Breast epithelium (tissue), 4 donors: ENCODE measurements at regions not wholly inside any gene's neighbourhood (a gene's known extent, or its start where the extent isn't known, plus 50 kb on each side); places are given as distances from the start of the nearest gene placed in this dataset.

Source experiments
- DNase-seq, 2 donors: peaks; one replicate each; pipeline ENCODE4 v3.0.0-alpha.2; 2019; ENCODE audit warnings: low spot score in 2 of 2
- H3K27ac ChIP-seq, 2 donors: fragments of 200-600 bp; sonication (generic) in 1 of 2; one replicate each; pipeline ENCODE4 v1.5.1; 2016 to 2019; ENCODE audit warnings: mild to moderate bottlenecking in 1 of 2
- H3K27me3 ChIP-seq, 2 donors: fragments of 200-600 bp; sonication (generic) in 1 of 2; one replicate each; pipeline versions ENCODE4 v1.5.1 to v1.6.0; 2017 to 2019; ENCODE audit warnings: control low read depth in 1 of 2, mild to moderate bottlenecking in 1 of 2
- H3K36me3 ChIP-seq: fragments of 200-600 bp; one replicate; pipeline ENCODE4 v1.5.1; 2019
- H3K4me1 ChIP-seq, 2 donors: fragments of 200-600 bp; sonication (generic); one replicate each; pipeline ENCODE4 v1.5.1; 2016 to 2019; ENCODE audit warnings: control low read depth in 1 of 2
- H3K4me3 ChIP-seq, 3 donors: fragments of 200-600 bp; sonication (generic); 1 replicate in 2 of 3; 2 replicates in 1 of 3; pipeline ENCODE4 v1.5.1; 2016 to 2019; ENCODE audit warnings: mild to moderate bottlenecking in 3 of 3, moderate library complexity in 2 of 3
- H3K9me3 ChIP-seq, 2 donors: fragments of 200-600 bp; sonication (generic) in 1 of 2; one replicate each; pipeline ENCODE4 v1.5.1; 2016 to 2019; ENCODE audit warnings: control low read depth in 1 of 2
- CTCF ChIP-seq, 3 donors: fragments of 450-650 bp; IDR thresholded peaks; one replicate each; pipeline ENCODE4 v1.5.1; 2016 to 2017; ENCODE audit warnings: antibody characterized with exemption in 3 of 3, mild to moderate bottlenecking in 3 of 3, moderate library complexity in 3 of 3
- POLR2A ChIP-seq: fragments of 450-650 bp; IDR thresholded peaks from one replicate; pipeline ENCODE4 v1.6.1; 2016; ENCODE audit warnings: antibody characterized with exemption, mild to moderate bottlenecking, moderate library complexity
- POLR2AphosphoS5 ChIP-seq, 3 donors: sonication (generic); formaldehyde crosslinking; IDR thresholded peaks; one replicate each; pipeline ENCODE4 v1.6.1; 2017; ENCODE audit warnings: antibody characterized with exemption in 3 of 3
- intact Hi-C: fragments of 100-400 bp; cut with DNase I; formaldehyde crosslinking; loops from one replicate; pipeline ENCODE4 v1.15.1; 2023; ENCODE audit warnings: low total_unique reads

- Histone ChIP-seq H3K4me3 (no peak overlapping the region), H3K27me3 (no peaks in the 10 kb centered on the region), H3K27ac (no peak overlapping the region), H3K9me3 (no peaks in the 10 kb centered on the region), H3K36me3 (no peaks in the 10 kb centered on the region), H3K4me1 (no peaks in the 10 kb centered on the region)
- intact Hi-C loops, result no loop called here
- TF ChIP-seq POLR2AphosphoS5 (IDR thresholded peaks at IDR 0.05), result no peak
- no peak for TF ChIP-seq CTCF (IDR thresholded peaks at IDR 0.05)
- TF ChIP-seq POLR2A, result no peak
- DNase-seq, result no peak
These were observed 221.9 kb upstream of the KITLG start for GRCh38 chr12:88802096-88802706.

- H3K4me1 ChIP-seq, result no peaks in the 10 kb centered on the region
- intact Hi-C loops, result no loop called here
- DNase-seq, result no peak
These were observed 221.2 kb upstream of the KITLG start for GRCh38 chr12:88801227-88802095.

GRCh38 chr12:88793096-88793495 lies 212.8 kb upstream of the KITLG start:
- no peak overlapping the region for H3K4me3 ChIP-seq
- no peaks in the 10 kb centered on the region for H3K36me3 ChIP-seq
- H3K27me3 ChIP-seq, result no peaks in the 10 kb centered on the region
- H3K9me3 ChIP-seq, result peaks cover 5% of the 10 kb centered on the region in 2 donors
- no peak overlapping the region for H3K27ac ChIP-seq
- intact Hi-C loops, result no loop called here
- TF ChIP-seq CTCF (IDR thresholded peaks at IDR 0.05) (no peak), POLR2A (no peak), POLR2AphosphoS5 (IDR thresholded peaks at IDR 0.05) (no peak)
- H3K4me1 ChIP-seq, result no peaks in the 10 kb centered on the region
- no peak for DNase-seq

More at GRCh38 chr12:88801227-88802095, 221.2 kb upstream of the KITLG start:
- Histone ChIP-seq H3K4me3 (no peak overlapping the region), H3K27ac (no peak overlapping the region), H3K36me3 (no peaks in the 10 kb centered on the region), H3K27me3 (no peaks in the 10 kb centered on the region), H3K9me3 (no peaks in the 10 kb centered on the region)
- no peak for TF ChIP-seq CTCF (IDR thresholded peaks at IDR 0.05)
- no peak for TF ChIP-seq POLR2A

- intact Hi-C loops, result no loop called here
- H3K27ac ChIP-seq, result no peak overlapping the region
- H3K27me3 ChIP-seq, result no peaks in the 10 kb centered on the region
- H3K4me3 ChIP-seq, result no peak overlapping the region
- no peaks in the 10 kb centered on the region for H3K36me3 ChIP-seq
- no peaks in the 10 kb centered on the region for H3K4me1 ChIP-seq
- H3K9me3 ChIP-seq, result peaks cover 5% of the 10 kb centered on the region in 2 donors
- DNase-seq, result no peak
- TF ChIP-seq POLR2A (no peak), CTCF (IDR thresholded peaks at IDR 0.05) (no peak), POLR2AphosphoS5 (IDR thresholded peaks at IDR 0.05) (no peak)
These were observed 210.0 kb upstream of the KITLG start for GRCh38 chr12:88790231-88790630.

- no peak for TF ChIP-seq POLR2AphosphoS5 (IDR thresholded peaks at IDR 0.05)
- TF ChIP-seq POLR2A, result no peak
- no peak for TF ChIP-seq CTCF (IDR thresholded peaks at IDR 0.05)
- H3K4me3 ChIP-seq, result no peak overlapping the region
- DNase-seq, result no peak
- H3K36me3 ChIP-seq, result no peaks in the 10 kb centered on the region
- intact Hi-C loops, result no loop called here
- H3K27ac ChIP-seq, result no peak overlapping the region
- H3K9me3 ChIP-seq, result no peaks in the 10 kb centered on the region
- H3K27me3 ChIP-seq, result no peaks in the 10 kb centered on the region
- H3K4me1 ChIP-seq, result no peaks in the 10 kb centered on the region
These were observed 203.9 kb upstream of the KITLG start for GRCh38 chr12:88784166-88784565.
